ENCODE measurements at regions not wholly inside any gene's neighbourhood (a gene's known extent, or its start where the extent isn't known, plus 50 kb on each side); places are given as distances from the start of the nearest gene placed in this dataset.

DNA sequence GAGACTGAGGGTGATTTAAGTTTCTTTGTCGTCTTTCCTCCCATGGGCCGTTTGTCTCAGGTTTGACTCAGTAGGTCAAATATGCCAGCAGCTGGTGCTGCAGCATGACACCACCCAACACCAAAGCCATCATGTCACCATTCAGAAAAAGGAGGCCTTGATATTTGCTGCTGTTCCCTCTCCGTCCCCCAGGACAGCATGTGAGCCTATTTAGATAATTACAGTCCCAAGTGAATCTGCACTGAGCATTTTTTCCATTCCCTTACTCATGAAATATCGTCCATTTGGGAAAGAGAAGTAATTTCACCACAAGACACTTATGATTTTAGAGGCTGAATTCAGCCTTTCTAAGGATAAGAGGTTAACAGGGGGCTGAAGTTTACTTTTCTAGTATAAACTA lies 62.2 kb upstream of the ADORA2B start:
- ATAC-seq = no peak
- Histone ChIP-seq H3K27me3 (ENCODE audit: control insufficient read depth, insufficient read depth, low read length) (no peaks in the 10 kb centered on the region), H3K36me3 (ENCODE audit: control insufficient read depth, insufficient read depth, low read length) (no peaks in the 10 kb centered on the region), H3K4me3 (ENCODE audit: low read depth in 2 of 2, low read length in 2 of 2) (no peak overlapping the region), H3K4me1 (ENCODE audit: control insufficient read depth, insufficient read depth, low read length) (no peaks in the 10 kb centered on the region), H3K9me3 (ENCODE audit: control insufficient read depth, insufficient read depth, low read depth, low read length) (no peaks in the 10 kb centered on the region), H3K27ac (ENCODE audit: low read length) (no peak overlapping the region)
- no TSS peak for BruUV-seq (replicated peaks)
- intact Hi-C loops (cut with micrococcal nuclease; ENCODE audit: unreplicated experiment) = no loop called here
- CTCF ChIA-PET = no interaction called here
- POLR2A ChIA-PET = no interaction called here
- in situ Hi-C loops (cut with HindIII; ENCODE audit: low pct_unique_long_range_greater_than_20kb, low sequenced_read_pairs) = no loop called here
- TF ChIP-seq, protein P1, sequence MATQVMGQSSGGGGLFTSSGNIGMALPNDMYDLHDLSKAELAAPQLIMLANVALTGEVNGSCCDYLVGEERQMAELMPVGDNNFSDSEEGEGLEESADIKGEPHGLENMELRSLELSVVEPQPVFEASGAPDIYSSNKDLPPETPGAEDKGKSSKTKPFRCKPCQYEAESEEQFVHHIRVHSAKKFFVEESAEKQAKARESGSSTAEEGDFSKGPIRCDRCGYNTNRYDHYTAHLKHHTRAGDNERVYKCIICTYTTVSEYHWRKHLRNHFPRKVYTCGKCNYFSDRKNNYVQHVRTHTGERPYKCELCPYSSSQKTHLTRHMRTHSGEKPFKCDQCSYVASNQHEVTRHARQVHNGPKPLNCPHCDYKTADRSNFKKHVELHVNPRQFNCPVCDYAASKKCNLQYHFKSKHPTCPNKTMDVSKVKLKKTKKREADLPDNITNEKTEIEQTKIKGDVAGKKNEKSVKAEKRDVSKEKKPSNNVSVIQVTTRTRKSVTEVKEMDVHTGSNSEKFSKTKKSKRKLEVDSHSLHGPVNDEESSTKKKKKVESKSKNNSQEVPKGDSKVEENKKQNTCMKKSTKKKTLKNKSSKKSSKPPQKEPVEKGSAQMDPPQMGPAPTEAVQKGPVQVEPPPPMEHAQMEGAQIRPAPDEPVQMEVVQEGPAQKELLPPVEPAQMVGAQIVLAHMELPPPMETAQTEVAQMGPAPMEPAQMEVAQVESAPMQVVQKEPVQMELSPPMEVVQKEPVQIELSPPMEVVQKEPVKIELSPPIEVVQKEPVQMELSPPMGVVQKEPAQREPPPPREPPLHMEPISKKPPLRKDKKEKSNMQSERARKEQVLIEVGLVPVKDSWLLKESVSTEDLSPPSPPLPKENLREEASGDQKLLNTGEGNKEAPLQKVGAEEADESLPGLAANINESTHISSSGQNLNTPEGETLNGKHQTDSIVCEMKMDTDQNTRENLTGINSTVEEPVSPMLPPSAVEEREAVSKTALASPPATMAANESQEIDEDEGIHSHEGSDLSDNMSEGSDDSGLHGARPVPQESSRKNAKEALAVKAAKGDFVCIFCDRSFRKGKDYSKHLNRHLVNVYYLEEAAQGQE (IDR thresholded peaks at IDR 0.05; ENCODE audit: insufficient read depth in 1 of 2, low read depth in 2 of 2, low read length in 1 of 2) = no peak
- TF ChIP-seq TCF7L2 (IDR thresholded peaks at IDR 0.05; ENCODE audit: low read depth, low read length) (no peak), POLR2AphosphoS5 (IDR thresholded peaks at IDR 0.05; ENCODE audit: low read depth, low read length) (no peak), SIN3A (IDR thresholded peaks at IDR 0.05; ENCODE audit: borderline replicate concordance, insufficient read depth, low read depth, low read length) (no peak)
- TF ChIP-seq, protein P2, sequence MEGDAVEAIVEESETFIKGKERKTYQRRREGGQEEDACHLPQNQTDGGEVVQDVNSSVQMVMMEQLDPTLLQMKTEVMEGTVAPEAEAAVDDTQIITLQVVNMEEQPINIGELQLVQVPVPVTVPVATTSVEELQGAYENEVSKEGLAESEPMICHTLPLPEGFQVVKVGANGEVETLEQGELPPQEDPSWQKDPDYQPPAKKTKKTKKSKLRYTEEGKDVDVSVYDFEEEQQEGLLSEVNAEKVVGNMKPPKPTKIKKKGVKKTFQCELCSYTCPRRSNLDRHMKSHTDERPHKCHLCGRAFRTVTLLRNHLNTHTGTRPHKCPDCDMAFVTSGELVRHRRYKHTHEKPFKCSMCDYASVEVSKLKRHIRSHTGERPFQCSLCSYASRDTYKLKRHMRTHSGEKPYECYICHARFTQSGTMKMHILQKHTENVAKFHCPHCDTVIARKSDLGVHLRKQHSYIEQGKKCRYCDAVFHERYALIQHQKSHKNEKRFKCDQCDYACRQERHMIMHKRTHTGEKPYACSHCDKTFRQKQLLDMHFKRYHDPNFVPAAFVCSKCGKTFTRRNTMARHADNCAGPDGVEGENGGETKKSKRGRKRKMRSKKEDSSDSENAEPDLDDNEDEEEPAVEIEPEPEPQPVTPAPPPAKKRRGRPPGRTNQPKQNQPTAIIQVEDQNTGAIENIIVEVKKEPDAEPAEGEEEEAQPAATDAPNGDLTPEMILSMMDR (IDR thresholded peaks at IDR 0.05) = no peak
- DNase-seq (ENCODE audit: low read depth, low spot score) = no peak

DNA sequence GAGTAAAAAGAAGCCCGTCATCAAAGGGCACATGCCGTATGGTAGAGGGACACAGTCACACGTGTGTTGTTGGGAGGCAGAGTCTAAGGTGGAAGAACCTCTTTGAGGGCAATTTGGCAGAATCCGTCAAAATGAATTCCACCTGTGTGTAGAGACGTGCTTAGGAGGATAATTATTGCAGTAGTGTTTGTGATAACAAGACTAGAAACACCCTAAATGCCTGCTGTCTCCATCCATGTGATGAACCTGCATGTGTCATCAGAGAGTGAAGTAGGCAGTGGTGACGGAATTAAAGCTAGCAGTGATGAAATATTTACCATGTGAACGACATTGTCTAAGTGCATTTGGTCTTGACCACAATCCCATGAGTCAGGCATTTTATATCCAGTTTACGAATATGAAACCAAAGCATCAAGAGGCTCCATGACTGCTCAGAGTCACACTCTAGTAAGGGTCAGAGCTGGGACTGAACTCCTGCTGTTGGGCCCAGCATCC lies 61.3 kb upstream of the ADORA2B start:
- peak; percentile 38 for ATAC-seq
- intact Hi-C loops (cut with micrococcal nuclease; ENCODE audit: unreplicated experiment) = no loop called here
- POLR2A ChIA-PET = no interaction called here
- H3K27me3 ChIP-seq (ENCODE audit: control insufficient read depth, insufficient read depth, low read length) = no peaks in the 10 kb centered on the region
- H3K27ac ChIP-seq (ENCODE audit: low read length) = no peak overlapping the region
- H3K36me3 ChIP-seq (ENCODE audit: control insufficient read depth, insufficient read depth, low read length) = no peaks in the 10 kb centered on the region
- TF ChIP-seq TCF7L2 (IDR thresholded peaks at IDR 0.05; ENCODE audit: low read depth, low read length) (no peak), POLR2AphosphoS5 (IDR thresholded peaks at IDR 0.05; ENCODE audit: low read depth, low read length) (no peak)
- TF ChIP-seq, protein P1 (IDR thresholded peaks at IDR 0.05; ENCODE audit: insufficient read depth in 1 of 2, low read depth in 2 of 2, low read length in 1 of 2) = no peak
- no peak overlapping the region for H3K4me3 ChIP-seq (ENCODE audit: low read depth in 2 of 2, low read length in 2 of 2)
- in situ Hi-C loops (cut with HindIII; ENCODE audit: low pct_unique_long_range_greater_than_20kb, low sequenced_read_pairs) = no loop called here
- CTCF ChIA-PET = no interaction called here
- BruUV-seq (replicated peaks) = no TSS peak
- H3K4me1 ChIP-seq (ENCODE audit: control insufficient read depth, insufficient read depth, low read length) = no peaks in the 10 kb centered on the region
- H3K9me3 ChIP-seq (ENCODE audit: control insufficient read depth, insufficient read depth, low read depth, low read length) = no peaks in the 10 kb centered on the region
- peak; percentile 67 for DNase-seq (ENCODE audit: low read depth, low spot score)
